Activated naive CD4-positive, alpha-beta T cell treated with anti-CD3 and anti-CD28 coated beads, Interleukin-2, amount 10 ng/mL, durations not matched to agents 7 days and 5 days (primary cell): ENCODE measurements at regions not wholly inside any gene's neighbourhood (a gene's known extent, or its start where the extent isn't known, plus 50 kb on each side); places are given as distances from the start of the nearest gene placed in this dataset.

ENCODE experiments used
- CTCF ChIA-PET: fragments of 350-600 bp; sonication (Branson Sonifier 250); formaldehyde crosslinking; loops from one replicate; lab custom pipeline; 2021; ENCODE audit warnings: antibody characterized with exemption; lab: Charles Lee
- DNase-seq: peaks from one replicate; pipeline ENCODE4 v3.0.0-alpha.2; 2020
- H3K27ac Mint-ChIP-seq: one replicate; pipeline ENCODE4 v1.8.0; 2021; ENCODE audit warnings: mild to moderate bottlenecking, moderate library complexity, mixed read lengths
- H3K27me3 Mint-ChIP-seq: one replicate; pipeline ENCODE4 v1.8.0; 2021; ENCODE audit warnings: mild to moderate bottlenecking, mixed read lengths
- H3K36me3 Mint-ChIP-seq: one replicate; pipeline ENCODE4 v1.8.0; 2021; ENCODE audit warnings: mixed read lengths
- H3K4me1 Mint-ChIP-seq: one replicate; pipeline ENCODE4 v1.8.0; 2021; ENCODE audit warnings: mixed read lengths
- H3K4me3 Mint-ChIP-seq: one replicate; pipeline ENCODE4 v1.8.0; 2021; ENCODE audit warnings: mild to moderate bottlenecking, moderate library complexity, mixed read lengths
- H3K9me3 Mint-ChIP-seq: one replicate; pipeline ENCODE4 v1.8.0; 2021; ENCODE audit warnings: mixed read lengths

DNA sequence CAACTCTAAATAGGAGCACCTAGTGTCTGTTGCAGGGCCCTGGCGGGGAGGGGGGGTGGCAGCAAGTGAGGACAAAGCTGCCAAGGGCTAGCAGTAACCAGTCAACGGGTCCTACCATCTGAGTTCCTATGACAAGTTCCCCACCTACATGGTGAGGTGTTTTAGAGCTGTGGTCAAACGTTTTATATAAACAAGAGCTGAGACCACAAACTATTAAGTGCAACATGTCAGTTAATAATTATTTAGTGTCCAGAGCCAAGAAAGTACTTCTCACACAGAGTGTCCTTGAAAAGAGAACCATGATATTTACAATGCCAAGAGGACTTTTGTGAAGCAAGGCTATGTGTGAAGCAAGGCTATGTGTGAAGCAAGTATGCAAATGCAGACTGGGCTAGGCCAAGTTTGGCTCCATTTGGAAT, 434.7 kb downstream of the TNS3 start:
- Mint-ChIP-seq H3K36me3 (no peaks in the 10 kb centered on the region), H3K4me3 (no peak overlapping the region), H3K4me1 (no peaks in the 10 kb centered on the region), H3K27ac (no peak overlapping the region), H3K9me3 (no peaks in the 10 kb centered on the region), H3K27me3 (no peaks in the 10 kb centered on the region)
- no peak for DNase-seq
- CTCF ChIA-PET: no interaction called here

DNA sequence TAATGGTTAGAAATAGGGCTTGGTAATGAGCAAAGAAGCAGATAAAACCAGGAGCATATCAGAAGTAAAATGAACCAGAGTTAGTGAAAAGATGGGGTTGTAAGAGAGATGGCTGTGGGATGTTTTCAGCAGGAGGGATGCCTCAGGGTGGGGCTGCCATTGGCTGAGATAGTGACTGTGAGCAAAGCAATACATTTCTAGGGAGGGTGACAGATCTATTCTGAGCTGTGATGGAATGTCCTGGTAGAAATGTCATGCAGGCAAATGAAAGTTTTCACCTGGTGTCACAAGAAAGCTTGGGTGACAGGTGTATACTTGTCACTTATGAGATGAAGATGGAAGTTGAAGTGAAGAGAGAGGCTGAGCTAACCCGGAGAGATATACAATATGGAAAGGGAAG, 435.9 kb downstream of the TNS3 start:
- no peak overlapping the region for H3K27ac Mint-ChIP-seq
- H3K4me1 Mint-ChIP-seq: no peaks in the 10 kb centered on the region
- no peak overlapping the region for H3K4me3 Mint-ChIP-seq
- H3K27me3 Mint-ChIP-seq: no peaks in the 10 kb centered on the region
- no peaks in the 10 kb centered on the region for H3K9me3 Mint-ChIP-seq
- DNase-seq: no peak
- H3K36me3 Mint-ChIP-seq: no peaks in the 10 kb centered on the region
- CTCF ChIA-PET: no interaction called here

DNA sequence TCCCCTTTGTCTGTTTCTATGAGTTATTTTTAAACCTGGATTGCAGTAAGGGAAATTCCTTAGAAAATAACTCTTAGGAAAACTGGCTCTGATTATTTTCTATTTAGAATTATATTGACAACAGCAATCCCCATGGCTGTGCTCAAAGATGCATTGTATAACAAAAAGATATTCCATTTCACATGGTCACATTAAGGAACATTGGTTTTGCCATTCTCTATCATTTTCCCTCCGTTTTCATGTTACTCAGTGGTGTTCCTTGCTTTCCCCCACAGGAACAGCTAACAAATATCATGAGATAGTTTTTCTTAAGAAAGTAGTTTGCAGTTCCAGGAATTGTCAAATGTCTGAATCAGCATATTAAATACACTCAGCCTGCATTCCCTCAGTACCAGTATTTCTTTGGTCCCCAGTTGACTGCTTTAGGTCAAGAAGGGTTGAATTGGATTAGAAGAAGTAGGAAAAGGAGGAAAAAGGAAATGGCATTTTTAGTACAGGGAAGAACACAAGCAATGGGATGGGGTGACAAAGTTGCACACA, 436.7 kb downstream of the TNS3 start:
- Mint-ChIP-seq H3K4me3 (no peak overlapping the region), H3K27ac (no peak overlapping the region), H3K9me3 (no peaks in the 10 kb centered on the region), H3K4me1 (no peaks in the 10 kb centered on the region), H3K27me3 (no peaks in the 10 kb centered on the region), H3K36me3 (no peaks in the 10 kb centered on the region)
- CTCF ChIA-PET: no interaction called here
- no peak for DNase-seq

DNA sequence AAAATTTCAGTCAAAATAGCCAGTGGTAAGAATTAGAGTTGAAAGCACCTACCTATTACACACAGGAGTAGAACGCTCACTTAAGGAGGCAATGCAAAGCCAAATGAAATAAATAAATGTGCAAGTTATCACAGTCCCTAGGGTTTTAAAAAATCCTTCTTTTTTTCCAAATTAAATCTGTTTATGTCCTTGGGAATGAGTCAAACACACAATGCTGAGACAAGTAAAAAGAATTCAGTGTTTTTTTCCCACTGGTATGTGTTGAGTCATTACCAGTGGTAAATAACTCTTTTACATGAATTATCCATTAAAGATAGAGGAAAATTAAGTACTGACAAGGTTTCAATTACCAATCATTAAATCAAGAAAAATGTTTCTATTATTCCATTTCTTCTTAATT, 438.6 kb downstream of the TNS3 start:
- no peaks in the 10 kb centered on the region for H3K36me3 Mint-ChIP-seq
- no peak for DNase-seq
- no peak overlapping the region for H3K27ac Mint-ChIP-seq
- CTCF ChIA-PET: no interaction called here
- H3K27me3 Mint-ChIP-seq: no peaks in the 10 kb centered on the region
- no peak overlapping the region for H3K4me3 Mint-ChIP-seq
- no peaks in the 10 kb centered on the region for H3K4me1 Mint-ChIP-seq
- no peaks in the 10 kb centered on the region for H3K9me3 Mint-ChIP-seq

DNA sequence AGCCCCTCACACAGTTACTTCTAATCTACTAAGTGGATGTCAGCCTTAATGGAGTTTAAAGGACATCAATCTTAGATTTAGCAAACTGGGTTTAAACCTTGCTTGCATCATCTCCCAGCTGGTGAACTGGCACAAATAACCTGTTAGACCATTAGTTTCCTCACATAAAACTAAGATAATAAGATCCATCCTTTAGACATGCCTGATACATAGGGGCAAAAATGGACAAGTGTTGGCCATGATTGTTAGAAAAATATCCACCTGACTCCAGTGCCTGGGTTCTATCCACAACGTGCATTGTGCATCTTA, 439.1 kb downstream of the TNS3 start:
- H3K9me3 Mint-ChIP-seq: no peaks in the 10 kb centered on the region
- DNase-seq: no peak
- H3K27me3 Mint-ChIP-seq: no peaks in the 10 kb centered on the region
- no peak overlapping the region for H3K4me3 Mint-ChIP-seq
- no peaks in the 10 kb centered on the region for H3K4me1 Mint-ChIP-seq
- no peak overlapping the region for H3K27ac Mint-ChIP-seq
- CTCF ChIA-PET: no interaction called here
- no peaks in the 10 kb centered on the region for H3K36me3 Mint-ChIP-seq

DNA sequence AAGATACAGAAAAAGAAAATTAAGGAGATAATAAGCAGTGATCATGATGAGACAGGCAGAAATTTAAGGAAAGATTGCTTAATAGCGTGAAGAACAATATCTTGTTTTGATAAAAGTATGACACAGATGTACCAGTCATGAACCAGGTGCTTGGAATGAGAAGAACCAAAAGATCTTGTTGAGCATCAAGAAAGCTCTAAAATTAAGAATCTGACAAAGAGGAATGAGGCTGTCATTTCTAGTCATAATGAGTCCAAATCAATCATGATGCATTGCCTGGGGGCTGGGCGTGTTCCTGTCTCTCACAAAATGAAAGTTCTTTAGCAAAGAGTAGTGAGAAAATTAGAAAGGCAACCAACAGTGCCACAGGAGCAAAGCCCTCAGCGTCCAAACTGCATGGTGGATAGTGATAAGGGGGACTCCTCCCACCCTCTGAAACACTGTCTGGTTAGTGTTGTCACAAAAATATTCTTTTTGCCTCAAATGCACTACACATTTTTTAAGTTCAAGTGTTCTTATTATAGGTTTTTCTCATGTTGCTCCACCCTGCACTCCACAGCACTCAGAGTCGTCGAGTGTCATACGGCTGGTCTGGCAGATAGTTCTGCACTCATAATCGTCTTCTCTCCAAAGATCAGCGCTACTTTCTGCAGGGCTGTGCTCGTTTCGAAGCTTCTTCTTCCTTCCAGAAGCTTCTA, 439.6 kb downstream of the TNS3 start:
- CTCF ChIA-PET: no interaction called here
- no peak for DNase-seq
- H3K9me3 Mint-ChIP-seq: no peaks in the 10 kb centered on the region
- no peaks in the 10 kb centered on the region for H3K27me3 Mint-ChIP-seq
- H3K27ac Mint-ChIP-seq: no peak overlapping the region
- no peak overlapping the region for H3K4me3 Mint-ChIP-seq
- no peaks in the 10 kb centered on the region for H3K4me1 Mint-ChIP-seq
- H3K36me3 Mint-ChIP-seq: no peaks in the 10 kb centered on the region

DNA sequence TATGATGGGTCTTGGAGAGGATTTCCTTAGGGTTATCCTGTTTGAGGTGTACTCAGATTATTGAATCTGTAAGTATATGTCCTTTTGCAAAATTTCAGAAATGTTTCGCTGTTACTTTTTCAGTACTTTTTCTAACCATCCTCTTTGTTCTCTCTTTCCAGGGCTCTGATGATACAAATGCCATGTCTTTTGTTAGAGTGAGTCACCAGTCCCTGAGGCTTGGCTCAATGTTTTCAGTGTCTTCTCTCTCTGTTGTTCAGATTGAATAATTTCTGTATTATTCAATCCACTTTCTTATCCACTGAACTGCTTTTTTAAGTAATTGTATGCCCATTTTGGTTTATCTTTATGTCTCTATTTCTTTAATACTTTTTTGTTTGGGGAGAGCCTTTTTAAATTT, 449.4 kb downstream of the TNS3 start:
- no peaks in the 10 kb centered on the region for H3K9me3 Mint-ChIP-seq
- no peaks in the 10 kb centered on the region for H3K27me3 Mint-ChIP-seq
- no peaks in the 10 kb centered on the region for H3K4me1 Mint-ChIP-seq
- H3K4me3 Mint-ChIP-seq: no peak overlapping the region
- DNase-seq: no peak
- CTCF ChIA-PET: no interaction called here
- H3K36me3 Mint-ChIP-seq: no peaks in the 10 kb centered on the region
- no peak overlapping the region for H3K27ac Mint-ChIP-seq

DNA sequence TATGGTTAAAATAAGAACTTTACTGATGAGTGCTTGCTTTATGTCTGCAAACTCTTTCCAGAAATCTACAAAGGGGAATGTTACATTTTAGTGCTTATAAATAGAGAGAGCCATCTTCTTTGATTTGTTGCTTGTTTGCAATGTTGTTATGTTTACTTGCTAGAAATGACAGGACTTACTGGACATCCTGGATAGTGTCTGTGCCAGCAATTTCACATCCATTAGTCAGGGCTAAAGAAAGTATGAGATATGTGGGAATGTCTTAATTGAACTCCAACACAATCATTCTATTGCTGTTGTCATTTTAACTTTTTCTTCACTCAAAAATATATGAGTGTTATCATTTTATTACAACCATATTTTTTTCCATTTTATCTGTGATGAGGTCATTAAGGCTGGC, 453.2 kb downstream of the TNS3 start:
- H3K4me1 Mint-ChIP-seq: no peaks in the 10 kb centered on the region
- no peak overlapping the region for H3K27ac Mint-ChIP-seq
- H3K27me3 Mint-ChIP-seq: no peaks in the 10 kb centered on the region
- H3K4me3 Mint-ChIP-seq: no peak overlapping the region
- no peaks in the 10 kb centered on the region for H3K36me3 Mint-ChIP-seq
- CTCF ChIA-PET: no interaction called here
- DNase-seq: no peak
- H3K9me3 Mint-ChIP-seq: no peaks in the 10 kb centered on the region

DNA sequence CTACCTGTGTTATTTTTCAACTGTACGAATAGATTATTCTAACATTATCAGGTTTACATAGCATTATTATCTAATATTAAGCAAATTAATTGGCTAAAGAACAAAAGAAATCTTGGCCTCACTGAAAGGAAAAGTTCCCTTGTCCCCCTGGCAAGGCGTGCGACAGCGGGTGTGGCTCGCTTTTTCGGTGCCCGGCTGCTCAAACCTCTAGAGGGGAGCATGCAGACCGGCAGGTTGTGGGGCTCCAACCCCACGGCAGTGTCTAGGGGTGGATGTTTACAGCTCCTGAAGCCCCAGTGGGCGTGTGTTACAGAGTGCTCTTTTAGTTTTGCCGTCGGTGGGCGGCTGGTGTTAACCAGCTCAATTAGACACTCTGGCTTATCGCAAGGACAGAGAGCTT, 456.4 kb downstream of the TNS3 start:
- no peaks in the 10 kb centered on the region for H3K36me3 Mint-ChIP-seq
- H3K4me3 Mint-ChIP-seq: no peak overlapping the region
- H3K9me3 Mint-ChIP-seq: no peaks in the 10 kb centered on the region
- no peaks in the 10 kb centered on the region for H3K27me3 Mint-ChIP-seq
- H3K27ac Mint-ChIP-seq: no peak overlapping the region
- DNase-seq: no peak
- no peaks in the 10 kb centered on the region for H3K4me1 Mint-ChIP-seq
- CTCF ChIA-PET: no interaction called here

DNA sequence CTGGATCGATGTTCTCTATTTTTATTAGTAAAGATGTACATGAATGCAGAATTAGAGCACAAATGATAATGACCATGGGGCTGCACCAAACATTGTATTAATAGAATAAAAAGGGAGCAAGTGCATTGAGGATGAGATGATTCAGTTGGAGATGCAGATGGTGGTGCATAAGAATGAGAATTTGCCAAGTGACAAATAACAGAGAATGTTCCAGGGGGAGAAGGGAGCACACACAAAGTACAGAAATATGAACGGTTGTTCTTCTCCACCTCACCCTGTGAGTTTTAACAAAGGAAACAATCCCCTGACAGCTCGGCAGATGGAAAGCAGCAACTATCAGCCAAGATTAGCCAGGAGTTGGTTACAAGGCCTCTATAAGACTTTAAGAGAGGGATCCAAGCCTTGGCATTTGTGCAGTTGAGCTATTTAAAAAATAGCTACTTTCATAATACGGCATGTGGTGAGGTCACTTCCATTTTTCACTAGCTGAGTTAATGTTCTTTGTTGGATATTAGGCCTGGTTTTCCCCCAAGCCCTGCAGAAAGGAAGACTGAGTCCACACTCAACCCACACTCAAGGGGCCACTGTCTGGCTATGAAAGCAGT, 462.5 kb downstream of the TNS3 start:
- Mint-ChIP-seq H3K36me3 (no peaks in the 10 kb centered on the region), H3K27me3 (no peaks in the 10 kb centered on the region), H3K27ac (no peak overlapping the region), H3K9me3 (no peaks in the 10 kb centered on the region), H3K4me3 (no peak overlapping the region), H3K4me1 (no peaks in the 10 kb centered on the region)
- CTCF ChIA-PET: no interaction called here
- DNase-seq: no peak

DNA sequence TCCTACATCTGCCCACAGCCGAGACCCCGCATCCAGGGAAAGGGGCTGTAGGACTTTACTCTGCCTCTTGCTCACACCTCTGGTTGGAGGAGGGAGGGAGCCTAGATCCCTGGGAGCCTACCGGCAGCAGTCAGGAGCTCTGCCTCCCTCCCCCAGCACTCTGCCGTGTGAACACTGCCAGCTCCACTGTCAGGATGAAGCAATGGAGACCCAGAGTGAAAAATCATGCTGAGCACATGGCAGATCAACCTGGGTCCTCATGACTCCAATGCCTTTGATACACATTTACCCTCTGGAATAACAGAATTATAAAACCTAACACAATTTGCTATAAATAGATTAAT, 477.7 kb downstream of the TNS3 start:
- H3K4me1 Mint-ChIP-seq: no peaks in the 10 kb centered on the region
- H3K27ac Mint-ChIP-seq: no peak overlapping the region
- H3K36me3 Mint-ChIP-seq: no peaks in the 10 kb centered on the region
- CTCF ChIA-PET: no interaction called here
- no peaks in the 10 kb centered on the region for H3K9me3 Mint-ChIP-seq
- no peaks in the 10 kb centered on the region for H3K27me3 Mint-ChIP-seq
- DNase-seq: no peak
- no peak overlapping the region for H3K4me3 Mint-ChIP-seq

DNA sequence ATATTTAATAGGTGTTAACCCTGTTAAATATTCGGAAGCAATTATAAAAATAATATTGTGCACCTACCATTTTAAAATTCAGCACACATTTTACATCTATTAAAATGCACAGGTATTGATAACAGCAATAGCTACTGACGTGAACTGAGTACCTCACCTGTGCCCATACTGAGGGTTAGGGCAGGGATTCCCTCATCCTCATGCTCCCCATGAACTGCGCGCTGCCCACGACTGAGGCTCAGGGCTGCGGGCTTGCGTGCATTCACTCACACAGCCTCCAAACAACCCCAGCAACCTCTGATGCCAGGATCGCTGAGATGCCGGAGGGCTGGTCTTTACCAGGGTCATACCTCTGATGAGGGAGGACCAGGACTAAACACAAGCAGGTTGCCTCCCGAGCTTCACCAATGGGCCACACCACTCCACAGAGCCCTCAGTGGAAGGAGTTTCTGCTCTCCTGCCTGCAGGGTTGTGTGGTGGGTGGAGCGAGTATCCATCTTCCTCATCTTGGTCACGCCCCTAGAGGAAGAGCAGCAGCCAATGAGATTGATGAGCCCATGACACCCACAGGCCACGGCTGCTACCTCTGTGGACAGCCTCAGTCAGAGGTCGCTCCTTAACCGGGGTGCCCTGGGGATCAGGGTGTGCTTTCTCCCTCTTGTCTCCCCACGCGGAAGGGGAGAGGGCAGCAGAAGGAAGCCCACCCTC, 478.3 kb downstream of the TNS3 start:
- Mint-ChIP-seq H3K4me3 (no peak overlapping the region), H3K27ac (no peak overlapping the region), H3K4me1 (no peaks in the 10 kb centered on the region), H3K27me3 (no peaks in the 10 kb centered on the region), H3K9me3 (no peaks in the 10 kb centered on the region), H3K36me3 (no peaks in the 10 kb centered on the region)
- DNase-seq: no peak
- CTCF ChIA-PET: no interaction called here

DNA sequence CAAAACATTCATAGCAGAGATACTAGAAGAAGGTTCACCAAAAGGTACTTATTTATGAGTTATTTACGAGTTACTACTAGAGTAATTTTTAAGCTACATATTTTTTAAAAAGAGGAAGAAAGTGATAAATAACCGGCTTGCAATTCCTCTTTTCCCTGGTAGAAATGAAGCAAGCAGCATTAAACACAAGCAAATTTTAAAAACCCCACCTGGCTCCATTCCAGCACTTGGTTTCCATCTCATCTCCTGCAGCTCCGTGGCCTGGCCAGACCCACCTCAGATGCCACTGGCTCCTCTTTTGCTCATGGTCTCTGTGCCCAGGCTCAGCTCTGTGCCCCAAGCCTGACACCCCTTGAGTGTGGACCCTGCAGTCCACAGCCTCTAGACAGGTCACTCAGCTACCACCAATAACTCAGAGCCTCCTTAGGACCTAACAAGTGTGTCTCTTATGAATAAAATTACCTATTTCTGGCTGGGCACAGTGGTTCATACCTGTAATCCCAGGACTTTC, 479.5 kb downstream of the TNS3 start:
- CTCF ChIA-PET: no interaction called here

DNA sequence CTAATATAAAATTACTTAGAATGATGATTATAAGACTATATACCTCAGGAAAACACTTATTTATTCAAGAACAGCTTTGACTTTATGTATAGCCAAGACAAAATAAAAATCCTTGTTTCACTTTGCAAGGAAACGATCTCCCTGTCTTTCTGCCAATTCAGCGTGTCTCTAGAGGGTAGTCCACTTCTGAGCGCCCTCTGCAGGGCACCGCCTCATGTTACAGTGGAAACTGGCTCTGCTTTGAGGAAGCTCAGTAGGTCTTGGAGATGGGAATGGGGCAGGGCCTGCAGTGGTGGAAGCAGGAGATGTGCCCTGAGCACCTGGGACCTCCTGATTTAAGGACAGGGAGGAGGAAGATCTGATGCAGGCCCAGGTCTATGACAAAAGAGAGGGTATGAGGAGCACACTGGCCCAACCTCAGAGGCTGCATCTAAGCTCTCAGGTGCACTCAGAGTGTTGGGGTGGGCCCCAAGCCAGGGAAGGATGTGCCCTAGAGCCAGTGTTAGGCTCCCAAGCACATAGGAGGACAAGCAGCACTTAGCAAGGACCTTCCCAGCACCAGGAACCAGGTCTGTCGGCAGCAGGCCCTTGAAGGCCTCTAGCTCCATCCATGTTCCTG, 481.0 kb downstream of the TNS3 start:
- H3K27ac Mint-ChIP-seq: no peak overlapping the region
- DNase-seq: no peak
- H3K4me1 Mint-ChIP-seq: no peaks in the 10 kb centered on the region
- no peak overlapping the region for H3K4me3 Mint-ChIP-seq
- CTCF ChIA-PET: interaction anchor here (1.3 kb wide), 1 partner anchor 1178 kb away, joined by 3 read pairs; no protein-coding TSS in a partner anchor
- no peaks in the 10 kb centered on the region for H3K36me3 Mint-ChIP-seq
- no peaks in the 10 kb centered on the region for H3K27me3 Mint-ChIP-seq
- H3K9me3 Mint-ChIP-seq: no peaks in the 10 kb centered on the region

More for the DNA sequence above, 479.5 kb downstream of the TNS3 start:
- Mint-ChIP-seq H3K4me1 (no peaks in the 10 kb centered on the region), H3K4me3 (no peak overlapping the region), H3K27ac (no peak overlapping the region), H3K27me3 (no peaks in the 10 kb centered on the region), H3K36me3 (no peaks in the 10 kb centered on the region), H3K9me3 (no peaks in the 10 kb centered on the region)
- DNase-seq: no peak
